A673 (cell line): ENCODE measurements at regions not wholly inside any gene's neighbourhood (a gene's known extent, or its start where the extent isn't known, plus 50 kb on each side); places are given as distances from the start of the nearest gene placed in this dataset.
A peak's percentile ranks its signal among the peaks of the same experiment; 100 is the strongest.

Experiments
- BruUV-seq: library from RNA; stranded (reverse); fragments of 400-500 nt; replicated peaks from 2 replicates; lab custom pipeline; 2021; lab: Mats Ljungman, UMichigan
- CTCF ChIA-PET: fragments of 300-600 bp; sonication (Branson Sonifier 250); formaldehyde crosslinking; loops from one replicate; lab custom pipeline; 2022; ENCODE audit warnings: antibody characterized with exemption; lab: Charles Lee
- POLR2A ChIA-PET: fragments of 300-600 bp; sonication (Branson Sonifier 250); formaldehyde crosslinking; loops from one replicate; lab custom pipeline; 2022; ENCODE audit warnings: antibody characterized with exemption; ENCODE audit not compliant: low non-redundant PET; lab: Charles Lee
- DNase-seq: peaks from one replicate; pipeline ENCODE4 v3.0.0-alpha.2; 2015; ENCODE audit warnings: low spot score
- H3K27ac ChIP-seq: fragments of 200-600 bp; sonication (generic); 2 replicates; pipeline ENCODE4 v1.5.1; 2016; ENCODE audit warnings: mixed run types, low read depth, mild to moderate bottlenecking, mixed read lengths, antibody characterized with exemption, low read length; ENCODE audit not compliant: poor library complexity, severe bottlenecking
- H3K27me3 ChIP-seq: fragments of 200-600 bp; sonication (generic); replicated peaks from 2 replicates; pipeline ENCODE4 v1.6.1; 2017; ENCODE audit warnings: mixed run types, low read depth, mild to moderate bottlenecking, mixed read lengths, antibody characterized with exemption, low read length; ENCODE audit not compliant: insufficient read depth, poor library complexity
- H3K36me3 ChIP-seq: fragments of 200-600 bp; sonication (generic); 2 replicates; pipeline ENCODE4 v1.6.1; 2016; ENCODE audit warnings: mixed run types, mild to moderate bottlenecking, mixed read lengths, antibody characterized with exemption, low read length; ENCODE audit not compliant: insufficient read depth, poor library complexity, severe bottlenecking
- H3K4me1 ChIP-seq: fragments of 200-600 bp; sonication (generic); 2 replicates; pipeline ENCODE4 v1.6.1; 2017; ENCODE audit warnings: mixed run types, mild to moderate bottlenecking, mixed read lengths, antibody characterized with exemption, low read length; ENCODE audit not compliant: insufficient read depth, poor library complexity, severe bottlenecking
- H3K4me3 ChIP-seq: fragments of 200-600 bp; sonication (generic); 2 replicates; pipeline ENCODE4 v1.5.1; 2016; ENCODE audit warnings: low read depth, mixed run types, mild to moderate bottlenecking, mixed read lengths, low read length; ENCODE audit not compliant: poor library complexity, severe bottlenecking
- H3K9me3 ChIP-seq: fragments of 200-600 bp; sonication (generic); 2 replicates; pipeline ENCODE4 v1.6.1; 2016; ENCODE audit warnings: mixed run types, low read depth, mild to moderate bottlenecking, mixed read lengths, antibody characterized with exemption, low read length; ENCODE audit not compliant: poor library complexity, severe bottlenecking
- CTCF ChIP-seq: fragments of 300-800, 200-600 bp; sonication (generic); conservative IDR thresholded peaks from 2 replicates; pipeline ENCODE4 v1.5.1; 2017; ENCODE audit warnings: low read depth, mild to moderate bottlenecking, antibody characterized with exemption, low read length, moderate library complexity, mixed read lengths
- EZH2 ChIP-seq: fragments of 200-600 bp; sonication (generic); IDR thresholded peaks from 2 replicates; pipeline ENCODE4 v1.6.1; 2017; ENCODE audit warnings: borderline replicate concordance, low read depth, mild to moderate bottlenecking, mixed read lengths, antibody characterized with exemption, low read length; ENCODE audit not compliant: poor library complexity, severe bottlenecking
- intact Hi-C: fragments of 100-400 bp; cut with micrococcal nuclease; formaldehyde crosslinking; loops from one replicate; pipeline ENCODE4 v1.10.0; 2022; ENCODE audit not compliant: unreplicated experiment

- DNase-seq, result peak; percentile 31
- H3K27me3 ChIP-seq, result no peaks in the 10 kb centered on the region
- TF ChIP-seq EZH2, result no peak
- no peak for TF ChIP-seq CTCF
- intact Hi-C loops, result no loop called here
- no peaks in the 10 kb centered on the region for H3K36me3 ChIP-seq
- BruUV-seq, result no TSS peak
- POLR2A ChIA-PET, result no interaction called here
- CTCF ChIA-PET, result no interaction called here
- no peak overlapping the region for H3K4me3 ChIP-seq
- H3K4me1 ChIP-seq, result no peaks in the 10 kb centered on the region
- H3K27ac ChIP-seq, result no peak overlapping the region
- no peaks in the 10 kb centered on the region for H3K9me3 ChIP-seq
Measured at GRCh38 chr7:24502135-24502488, 71.1 kb upstream of the PALS2 start.

- Histone ChIP-seq H3K4me3 (no peak overlapping the region), H3K9me3 (no peaks in the 10 kb centered on the region), H3K4me1 (no peaks in the 10 kb centered on the region), H3K36me3 (no peaks in the 10 kb centered on the region), H3K27ac (no peak overlapping the region), H3K27me3 (no peaks in the 10 kb centered on the region)
- no TSS peak for BruUV-seq
- CTCF ChIA-PET, result no interaction called here
- intact Hi-C loops, result no loop called here
- DNase-seq, result no peak
- POLR2A ChIA-PET, result interaction anchor here (0.7 kb wide), 1 partner anchor 103 kb away, joined by 3 read pairs; no protein-coding TSS in a partner anchor
- TF ChIP-seq CTCF (no peak), EZH2 (no peak)
Measured at GRCh38 chr7:24503506-24503905, 69.7 kb upstream of the PALS2 start.

- Histone ChIP-seq H3K4me1 (no peaks in the 10 kb centered on the region), H3K9me3 (no peaks in the 10 kb centered on the region), H3K27me3 (no peaks in the 10 kb centered on the region), H3K4me3 (no peak overlapping the region), H3K36me3 (no peaks in the 10 kb centered on the region), H3K27ac (no peak overlapping the region)
- intact Hi-C loops, result no loop called here
- DNase-seq, result no peak
- CTCF ChIA-PET, result no interaction called here
- TF ChIP-seq EZH2, result no peak
- TF ChIP-seq CTCF, result no peak
- POLR2A ChIA-PET, result no interaction called here
- BruUV-seq, result no TSS peak
Measured at GRCh38 chr7:24504040-24504439, 69.2 kb upstream of the PALS2 start.
